GM12891 (cell line): ENCODE measurements at regions not wholly inside any gene's neighbourhood (a gene's known extent, or its start where the extent isn't known, plus 50 kb on each side); places are given as distances from the start of the nearest gene placed in this dataset.

Source experiments
- DNase-seq: peaks from one replicate; pipeline ENCODE4 v3.0.0; 2011; ENCODE audit warnings: low spot score; ENCODE audit not compliant: insufficient read length
- FAIRE-seq: peaks from 2 replicates; lab custom pipeline; 2011; peaks lifted over from hg19 to GRCh38; lab: Jason Lieb, UNC
- PAX5 ChIP-seq: IDR thresholded peaks from 2 replicates; pipeline ENCODE4 v1.6.1; 2011; ENCODE audit warnings: low read length, moderate library complexity, mild to moderate bottlenecking; ENCODE audit not compliant: insufficient read depth, severe bottlenecking
- POLR2A ChIP-seq: IDR thresholded peaks from 2 replicates; pipeline ENCODE4 v1.6.1; 2011; ENCODE audit warnings: low read depth, low read length, control low read depth
- POLR2AphosphoS5 ChIP-seq: IDR thresholded peaks from 2 replicates; pipeline ENCODE4 v1.6.1; 2011; ENCODE audit warnings: low read depth, low read length, control low read depth
- POU2F2 ChIP-seq: IDR thresholded peaks from 2 replicates; pipeline ENCODE4 v1.6.1; 2011; ENCODE audit warnings: low read depth, mild to moderate bottlenecking, control low read depth, low read length, moderate library complexity
- SPI1 ChIP-seq: IDR thresholded peaks from 2 replicates; pipeline ENCODE4 v1.6.1; 2011; ENCODE audit warnings: low read depth, low read length, control low read depth
- TAF1 ChIP-seq: IDR thresholded peaks from 2 replicates; pipeline ENCODE4 v1.6.1; 2011; ENCODE audit warnings: low read depth, low read length, control low read depth

- FAIRE-seq (no peak), DNase-seq (no peak)
- TF ChIP-seq POU2F2 (no peak), POLR2A (no peak), POLR2AphosphoS5 (no peak), SPI1 (no peak), PAX5 (no peak), TAF1 (no peak)
These were observed 250.2 kb downstream of the RBM26 start for GRCh38 chr13:79155883-79156282.

- DNase-seq (no peak), FAIRE-seq (no peak)
- TF ChIP-seq TAF1 (no peak), POLR2A (no peak), POLR2AphosphoS5 (no peak)
These were observed 256.8 kb downstream of the RBM26 start for GRCh38 chr13:79149210-79149609.

- no peak for TF ChIP-seq PAX5
- no peak for TF ChIP-seq POLR2AphosphoS5
- no peak for TF ChIP-seq TAF1
- no peak for TF ChIP-seq SPI1
- TF ChIP-seq POU2F2: no peak
- peak; percentile 51 for FAIRE-seq
- no peak for DNase-seq
These were observed 265.0 kb downstream of the RBM26 start for GRCh38 chr13:79141082-79141481.

- no peak for DNase-seq
- TF ChIP-seq PAX5: no peak
- TF ChIP-seq POU2F2: no peak
- no peak for TF ChIP-seq POLR2A
- TF ChIP-seq POLR2AphosphoS5: no peak
- no peak for TF ChIP-seq SPI1
- TF ChIP-seq TAF1: no peak
- peak; percentile 68 for FAIRE-seq
These were observed 277.9 kb downstream of the RBM26 start for GRCh38 chr13:79128158-79128557.

GRCh38 chr13:79126706-79127105 lies 279.3 kb downstream of the RBM26 start:
- TF ChIP-seq TAF1: no peak
- no peak for TF ChIP-seq SPI1
- TF ChIP-seq POU2F2: no peak
- no peak for TF ChIP-seq PAX5
- TF ChIP-seq POLR2A: no peak
- TF ChIP-seq POLR2AphosphoS5: no peak
- DNase-seq: no peak
- FAIRE-seq: no peak

- DNase-seq (no peak), FAIRE-seq (no peak)
- TF ChIP-seq POU2F2: no peak
- no peak for TF ChIP-seq POLR2AphosphoS5
- no peak for TF ChIP-seq PAX5
- TF ChIP-seq TAF1: no peak
- TF ChIP-seq POLR2A: no peak
- no peak for TF ChIP-seq SPI1
These were observed 281.9 kb downstream of the RBM26 start for GRCh38 chr13:79124183-79124582.

GRCh38 chr13:79121286-79121685 lies 284.8 kb downstream of the RBM26 start:
- no peak for FAIRE-seq
- TF ChIP-seq PAX5: no peak
- TF ChIP-seq TAF1: no peak
- no peak for TF ChIP-seq POLR2A
- TF ChIP-seq POU2F2: no peak
- DNase-seq: no peak

GRCh38 chr13:79119578-79120107 lies 286.4 kb downstream of the RBM26 start:
- no peak for FAIRE-seq
- no peak for DNase-seq
- TF ChIP-seq POLR2AphosphoS5: no peak
- no peak for TF ChIP-seq PAX5

GRCh38 chr13:79112016-79112415 lies 294.0 kb downstream of the RBM26 start:
- FAIRE-seq (no peak), DNase-seq (no peak)
- TF ChIP-seq POLR2AphosphoS5 (no peak), PAX5 (no peak), SPI1 (no peak), POLR2A (no peak), TAF1 (no peak), POU2F2 (no peak)

GRCh38 chr13:79108914-79109643 lies 297.0 kb downstream of the RBM26 start:
- FAIRE-seq (peak; percentile 51), DNase-seq (no peak)
- TF ChIP-seq PAX5: no peak
- no peak for TF ChIP-seq SPI1
